GM06990 (cell line): ENCODE measurements at regions not wholly inside any gene's neighbourhood (a gene's known extent, or its start where the extent isn't known, plus 50 kb on each side); places are given as distances from the start of the nearest gene placed in this dataset.

Experiments
- DNase-seq: peaks from one replicate; pipeline ENCODE4 v3.0.0-alpha.2; 2011; ENCODE audit not compliant: insufficient read length; ENCODE audit errors: extremely low read depth
- H3K27me3 ChIP-seq: replicated peaks from 2 replicates; pipeline ENCODE4 v1.6.0; 2011; ENCODE audit warnings: low read length; ENCODE audit not compliant: control insufficient read depth, insufficient read depth
- H3K36me3 ChIP-seq: 2 replicates; pipeline ENCODE4 v1.5.1; 2011; ENCODE audit warnings: low read length; ENCODE audit not compliant: control insufficient read depth, insufficient read depth
- H3K4me3 ChIP-seq: replicated peaks from 2 replicates; pipeline ENCODE4 v1.5.1; 2011; ENCODE audit warnings: low read depth, mild to moderate bottlenecking, control low read depth, low read length
- TF ChIP-seq, protein P1 (sequence below): IDR thresholded peaks from 2 replicates; pipeline ENCODE4 v1.5.1; 2011; ENCODE audit warnings: low read length, control low read depth, mild to moderate bottlenecking, inconsistent platforms; ENCODE audit not compliant: insufficient read depth, poor library complexity, severe bottlenecking

DNA sequence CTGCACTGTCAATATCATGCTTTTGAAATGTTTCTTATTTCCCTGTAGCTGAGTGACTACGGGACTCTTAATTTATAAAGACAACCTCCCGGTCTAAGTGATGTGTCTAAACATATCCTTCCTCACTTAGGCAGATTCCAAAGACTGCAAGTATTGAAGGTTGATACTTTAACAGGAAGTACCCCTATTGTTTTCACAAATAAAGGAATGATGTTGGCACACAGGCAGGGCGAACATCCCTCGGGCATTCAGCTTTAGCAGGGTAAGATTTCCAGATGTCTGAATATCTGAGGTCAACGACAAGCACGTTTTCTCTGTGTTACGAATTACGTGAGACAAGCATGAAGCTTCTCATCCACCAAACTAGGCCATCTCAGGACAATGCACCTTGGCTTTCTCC lies 638.0 kb upstream of the FRG1 start:
- no peak overlapping the region for H3K4me3 ChIP-seq
- H3K36me3 ChIP-seq, result no peaks in the 10 kb centered on the region
- no peaks in the 10 kb centered on the region for H3K27me3 ChIP-seq
- no peak for DNase-seq
- TF ChIP-seq, protein P1, sequence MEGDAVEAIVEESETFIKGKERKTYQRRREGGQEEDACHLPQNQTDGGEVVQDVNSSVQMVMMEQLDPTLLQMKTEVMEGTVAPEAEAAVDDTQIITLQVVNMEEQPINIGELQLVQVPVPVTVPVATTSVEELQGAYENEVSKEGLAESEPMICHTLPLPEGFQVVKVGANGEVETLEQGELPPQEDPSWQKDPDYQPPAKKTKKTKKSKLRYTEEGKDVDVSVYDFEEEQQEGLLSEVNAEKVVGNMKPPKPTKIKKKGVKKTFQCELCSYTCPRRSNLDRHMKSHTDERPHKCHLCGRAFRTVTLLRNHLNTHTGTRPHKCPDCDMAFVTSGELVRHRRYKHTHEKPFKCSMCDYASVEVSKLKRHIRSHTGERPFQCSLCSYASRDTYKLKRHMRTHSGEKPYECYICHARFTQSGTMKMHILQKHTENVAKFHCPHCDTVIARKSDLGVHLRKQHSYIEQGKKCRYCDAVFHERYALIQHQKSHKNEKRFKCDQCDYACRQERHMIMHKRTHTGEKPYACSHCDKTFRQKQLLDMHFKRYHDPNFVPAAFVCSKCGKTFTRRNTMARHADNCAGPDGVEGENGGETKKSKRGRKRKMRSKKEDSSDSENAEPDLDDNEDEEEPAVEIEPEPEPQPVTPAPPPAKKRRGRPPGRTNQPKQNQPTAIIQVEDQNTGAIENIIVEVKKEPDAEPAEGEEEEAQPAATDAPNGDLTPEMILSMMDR, result no peak

DNA sequence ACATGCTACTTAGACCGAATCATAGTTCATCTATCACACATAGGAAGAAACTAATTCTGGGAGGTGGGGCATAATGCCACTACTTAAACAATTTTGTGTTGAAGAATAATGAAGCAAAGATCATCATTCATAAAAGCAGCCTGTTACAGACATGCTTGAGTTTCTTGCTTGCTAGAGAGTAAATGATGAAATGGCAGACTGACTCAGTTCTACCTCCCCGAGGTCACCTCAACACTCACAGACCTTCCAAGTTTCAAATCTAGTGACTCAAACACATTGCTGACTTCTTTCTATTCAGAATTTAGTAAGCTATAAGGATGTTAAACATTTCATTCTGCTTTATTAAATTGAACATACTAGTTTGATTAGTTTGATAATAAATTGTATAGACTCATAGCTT lies 636.5 kb upstream of the FRG1 start:
- no peak overlapping the region for H3K4me3 ChIP-seq
- TF ChIP-seq, protein P1, result no peak
- H3K36me3 ChIP-seq, result no peaks in the 10 kb centered on the region
- no peak for DNase-seq
- H3K27me3 ChIP-seq, result no peaks in the 10 kb centered on the region

DNA sequence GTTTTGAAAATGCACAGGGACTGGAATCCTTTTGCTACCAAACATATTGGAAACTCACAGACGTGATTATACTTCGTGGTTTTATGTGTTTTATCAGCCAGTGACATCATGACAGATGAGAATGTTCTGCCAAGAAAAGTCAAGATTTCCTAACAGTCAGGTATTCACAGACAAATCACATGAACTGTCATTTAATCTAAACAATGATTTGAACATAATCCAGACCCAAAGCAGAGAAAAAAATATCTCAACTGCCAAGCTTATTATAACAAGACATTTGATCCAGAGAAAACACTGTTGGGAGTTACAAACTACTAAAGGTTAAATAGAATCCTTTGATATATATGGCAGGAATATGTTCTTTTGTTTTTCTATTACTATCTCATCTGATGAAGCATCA lies 635.9 kb upstream of the FRG1 start:
- Histone ChIP-seq H3K27me3 (no peaks in the 10 kb centered on the region), H3K4me3 (no peak overlapping the region), H3K36me3 (no peaks in the 10 kb centered on the region)
- no peak for DNase-seq
- TF ChIP-seq, protein P1, result no peak

DNA sequence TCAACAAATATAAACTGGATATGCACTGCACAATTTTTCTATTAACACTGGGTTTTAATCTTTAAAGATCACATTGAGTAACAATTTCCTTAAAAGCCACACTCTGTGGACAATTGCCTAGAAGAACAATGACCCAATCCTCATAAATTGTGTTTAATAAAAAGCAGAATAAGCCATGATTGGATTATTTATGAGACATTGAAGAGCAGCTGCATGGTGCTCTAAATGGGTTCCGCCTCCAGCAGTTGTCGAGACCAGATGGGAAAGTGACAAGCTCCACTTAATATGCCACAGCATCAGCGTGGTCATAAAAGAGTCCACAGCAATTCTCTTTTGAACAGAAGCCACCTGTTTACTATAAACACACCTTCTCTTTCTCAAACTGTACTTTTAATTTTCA lies 635.2 kb upstream of the FRG1 start:
- Histone ChIP-seq H3K4me3 (no peak overlapping the region), H3K27me3 (no peaks in the 10 kb centered on the region), H3K36me3 (no peaks in the 10 kb centered on the region)
- TF ChIP-seq, protein P1, result no peak
- DNase-seq, result no peak

GRCh38 chr4:189311251-189311650 lies 629.4 kb upstream of the FRG1 start:
- no peaks in the 10 kb centered on the region for H3K36me3 ChIP-seq
- DNase-seq, result no peak
- TF ChIP-seq, protein P1, result no peak
- no peaks in the 10 kb centered on the region for H3K27me3 ChIP-seq
- H3K4me3 ChIP-seq, result no peak overlapping the region

DNA sequence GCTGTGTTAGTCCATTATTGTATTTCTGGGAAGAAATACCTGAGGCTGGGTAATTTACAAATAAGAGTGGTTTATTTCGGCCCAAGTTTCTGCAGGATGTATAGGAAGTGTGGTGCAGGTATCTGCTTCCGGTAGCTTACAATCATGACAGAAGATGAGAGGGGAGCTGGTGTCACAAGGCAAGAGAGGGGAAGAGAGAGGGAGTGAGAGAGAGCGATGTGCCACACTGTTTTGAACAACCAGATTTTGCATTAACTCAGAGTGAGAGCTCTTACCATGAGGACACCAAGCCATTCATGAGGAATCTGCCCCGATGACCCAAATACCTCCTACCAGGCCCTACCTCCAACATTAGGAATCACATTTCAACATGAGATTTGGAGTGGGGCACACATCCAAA lies 627.6 kb upstream of the FRG1 start:
- DNase-seq, result no peak
- no peak overlapping the region for H3K4me3 ChIP-seq
- no peaks in the 10 kb centered on the region for H3K27me3 ChIP-seq
- TF ChIP-seq, protein P1, result no peak
- H3K36me3 ChIP-seq, result no peaks in the 10 kb centered on the region
